ENCODE measurements at regions not wholly inside any gene's neighbourhood (a gene's known extent, or its start where the extent isn't known, plus 50 kb on each side); places are given as distances from the start of the nearest gene placed in this dataset.

DNA sequence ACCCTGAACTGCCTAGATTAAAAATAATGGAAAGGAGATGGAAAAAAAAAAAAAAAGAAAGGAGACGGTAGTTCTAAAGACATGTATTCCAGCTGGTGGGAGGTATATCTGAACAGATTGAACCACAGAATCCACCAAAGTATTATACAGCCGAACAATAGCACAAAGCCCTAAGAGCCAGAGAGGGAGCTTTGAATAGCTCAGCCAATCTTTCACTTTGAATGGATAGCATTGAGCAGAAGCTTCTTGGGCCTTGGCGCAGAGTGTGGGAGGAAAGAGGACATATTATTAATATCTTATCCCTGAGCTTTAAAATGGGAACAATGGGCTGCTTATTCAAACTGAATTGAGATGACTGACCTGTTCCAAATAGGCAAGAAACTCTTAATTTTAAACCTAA is 147.8 kb upstream of the PAQR3 start:
- H3K9ac ChIP-seq (ENCODE audit: low read length): no peak overlapping the region
- H3K4me3 ChIP-seq (ENCODE audit: low read length): no peak overlapping the region
- no peaks in the 10 kb centered on the region for H3K9me3 ChIP-seq (ENCODE audit: low read length)
- no peaks in the 10 kb centered on the region for H3K9me2 ChIP-seq (replicated peaks; ENCODE audit: insufficient read depth, low read length)
- H3K36me3 ChIP-seq (ENCODE audit: insufficient read depth, low read length): no peaks in the 10 kb centered on the region
- no peak overlapping the region for H2AFZ ChIP-seq (ENCODE audit: low read length)
- DNase-seq: no peak
- H3K79me2 ChIP-seq (ENCODE audit: low read length): no peaks in the 10 kb centered on the region
- no peak overlapping the region for H3K27ac ChIP-seq (ENCODE audit: low read length)
- H4K20me1 ChIP-seq (ENCODE audit: insufficient read depth, low read depth, low read length): no peaks in the 10 kb centered on the region
- no peaks in the 10 kb centered on the region for H3K27me3 ChIP-seq (ENCODE audit: low read length)
- H3K4me1 ChIP-seq (ENCODE audit: low read length): no peaks in the 10 kb centered on the region
- H3K4me2 ChIP-seq (ENCODE audit: low read depth, low read length, poor library complexity, severe bottlenecking): no peak overlapping the region

DNA sequence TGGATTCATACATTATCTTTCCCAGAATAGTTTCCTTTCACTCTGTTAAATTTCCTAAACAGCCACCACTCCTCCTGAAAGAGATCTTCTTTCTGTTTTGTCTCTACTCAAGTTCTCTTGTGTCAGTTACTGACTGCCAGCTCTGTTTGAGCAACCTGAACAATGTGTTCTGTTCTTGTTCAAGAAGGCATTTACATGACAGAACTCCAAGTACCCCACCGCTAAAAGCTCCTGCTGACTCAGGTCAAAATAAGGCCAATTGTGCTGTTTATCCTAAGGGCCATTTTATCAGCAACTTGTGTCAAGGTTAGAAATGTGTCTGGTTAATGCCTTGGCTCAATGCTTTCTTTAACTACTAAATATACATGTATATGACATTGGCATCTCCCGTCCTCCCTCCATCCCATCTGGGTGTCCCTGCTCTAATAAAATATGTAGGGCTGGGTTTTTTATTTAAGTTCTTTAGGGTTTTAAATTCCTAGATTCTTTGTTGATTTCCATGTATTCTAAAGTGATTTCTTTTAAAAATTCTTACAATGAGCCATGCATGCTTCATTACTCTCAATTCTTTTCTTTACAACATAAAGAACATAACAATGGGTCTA is 144.3 kb upstream of the PAQR3 start:
- no peaks in the 10 kb centered on the region for H3K27me3 ChIP-seq (ENCODE audit: low read length)
- H2AFZ ChIP-seq (ENCODE audit: low read length): no peak overlapping the region
- no peaks in the 10 kb centered on the region for H3K9me3 ChIP-seq (ENCODE audit: low read length)
- no peaks in the 10 kb centered on the region for H3K4me1 ChIP-seq (ENCODE audit: low read length)
- H3K9ac ChIP-seq (ENCODE audit: low read length): no peak overlapping the region
- no peaks in the 10 kb centered on the region for H4K20me1 ChIP-seq (ENCODE audit: insufficient read depth, low read depth, low read length)
- H3K4me2 ChIP-seq (ENCODE audit: low read depth, low read length, poor library complexity, severe bottlenecking): no peak overlapping the region
- H3K36me3 ChIP-seq (ENCODE audit: insufficient read depth, low read length): no peaks in the 10 kb centered on the region
- no peak for DNase-seq
- no peaks in the 10 kb centered on the region for H3K9me2 ChIP-seq (replicated peaks; ENCODE audit: insufficient read depth, low read length)
- H3K27ac ChIP-seq (ENCODE audit: low read length): no peak overlapping the region
- no peaks in the 10 kb centered on the region for H3K79me2 ChIP-seq (ENCODE audit: low read length)
- no peak overlapping the region for H3K4me3 ChIP-seq (ENCODE audit: low read length)

DNA sequence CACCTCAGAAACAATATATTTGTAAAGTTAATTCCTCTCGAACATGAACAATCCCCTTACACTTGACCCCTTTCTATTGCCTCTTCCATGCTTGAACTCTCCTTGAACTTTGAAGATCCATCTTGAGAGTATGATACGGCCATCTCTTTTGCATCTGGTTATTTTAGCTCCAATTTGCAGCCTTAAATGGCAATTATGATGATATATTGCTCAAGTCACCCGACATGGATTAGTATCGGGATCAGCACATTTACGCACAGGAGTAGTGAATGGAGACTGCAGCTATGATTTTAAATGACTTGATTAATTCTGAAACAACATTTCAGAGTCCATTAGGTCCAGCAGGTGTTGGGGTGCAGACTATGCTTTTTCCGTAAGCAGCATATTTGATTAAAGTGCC is 143.8 kb upstream of the PAQR3 start:
- H3K36me3 ChIP-seq (ENCODE audit: insufficient read depth, low read length): no peaks in the 10 kb centered on the region
- H3K4me3 ChIP-seq (ENCODE audit: low read length): no peak overlapping the region
- no peak overlapping the region for H3K27ac ChIP-seq (ENCODE audit: low read length)
- no peaks in the 10 kb centered on the region for H3K27me3 ChIP-seq (ENCODE audit: low read length)
- no peaks in the 10 kb centered on the region for H3K79me2 ChIP-seq (ENCODE audit: low read length)
- DNase-seq: no peak
- H2AFZ ChIP-seq (ENCODE audit: low read length): no peak overlapping the region
- no peak overlapping the region for H3K9ac ChIP-seq (ENCODE audit: low read length)
- no peak overlapping the region for H3K4me2 ChIP-seq (ENCODE audit: low read depth, low read length, poor library complexity, severe bottlenecking)
- no peaks in the 10 kb centered on the region for H3K9me2 ChIP-seq (replicated peaks; ENCODE audit: insufficient read depth, low read length)
- H4K20me1 ChIP-seq (ENCODE audit: insufficient read depth, low read depth, low read length): no peaks in the 10 kb centered on the region
- no peaks in the 10 kb centered on the region for H3K9me3 ChIP-seq (ENCODE audit: low read length)
- no peaks in the 10 kb centered on the region for H3K4me1 ChIP-seq (ENCODE audit: low read length)

DNA sequence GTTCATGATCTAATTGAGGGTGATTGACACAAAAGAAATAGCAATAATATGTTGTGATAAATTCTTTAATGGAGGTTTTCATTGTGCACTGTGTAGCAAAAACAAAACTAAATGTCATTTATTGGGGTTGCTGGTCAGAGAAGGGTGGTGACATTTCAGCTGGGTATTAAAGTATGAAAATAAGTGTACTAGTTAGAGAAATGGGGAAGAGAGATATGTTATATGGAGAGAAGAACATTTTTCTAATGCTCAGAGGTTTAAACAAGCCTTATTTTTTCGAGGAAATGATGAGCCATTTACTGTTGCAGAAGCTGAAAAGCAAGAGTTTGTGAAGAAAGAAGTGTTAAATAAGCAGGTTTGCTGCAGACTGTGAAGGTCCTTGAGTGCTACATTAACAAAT is 142.7 kb upstream of the PAQR3 start:
- H3K9me2 ChIP-seq (replicated peaks; ENCODE audit: insufficient read depth, low read length): no peaks in the 10 kb centered on the region
- no peaks in the 10 kb centered on the region for H3K4me1 ChIP-seq (ENCODE audit: low read length)
- H3K4me3 ChIP-seq (ENCODE audit: low read length): no peak overlapping the region
- no peaks in the 10 kb centered on the region for H3K27me3 ChIP-seq (ENCODE audit: low read length)
- no peak overlapping the region for H2AFZ ChIP-seq (ENCODE audit: low read length)
- no peak overlapping the region for H3K9ac ChIP-seq (ENCODE audit: low read length)
- H4K20me1 ChIP-seq (ENCODE audit: insufficient read depth, low read depth, low read length): no peaks in the 10 kb centered on the region
- no peaks in the 10 kb centered on the region for H3K9me3 ChIP-seq (ENCODE audit: low read length)
- H3K27ac ChIP-seq (ENCODE audit: low read length): no peak overlapping the region
- no peaks in the 10 kb centered on the region for H3K79me2 ChIP-seq (ENCODE audit: low read length)
- DNase-seq: no peak
- no peak overlapping the region for H3K4me2 ChIP-seq (ENCODE audit: low read depth, low read length, poor library complexity, severe bottlenecking)
- H3K36me3 ChIP-seq (ENCODE audit: insufficient read depth, low read length): no peaks in the 10 kb centered on the region

DNA sequence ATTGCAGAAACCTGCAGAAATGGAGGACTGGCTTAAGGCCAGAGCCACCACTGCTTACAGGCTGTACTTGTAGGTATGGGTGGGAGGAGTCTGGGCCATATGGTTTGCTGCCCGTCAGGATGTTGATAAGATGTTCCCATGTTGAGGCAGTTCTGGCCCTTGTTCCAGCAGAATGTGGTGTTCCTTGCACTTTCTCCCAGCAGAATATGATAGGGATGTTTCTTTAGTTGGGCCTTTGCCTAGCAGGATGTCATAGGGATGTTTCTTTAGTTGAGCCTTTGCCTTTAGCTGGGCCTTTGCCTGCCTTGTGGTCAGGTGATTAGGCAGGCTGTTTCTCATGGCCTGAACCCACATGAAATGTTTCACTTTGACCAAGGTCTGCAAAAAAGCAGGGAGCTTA is 139.1 kb upstream of the PAQR3 start:
- no peaks in the 10 kb centered on the region for H3K4me1 ChIP-seq (ENCODE audit: low read length)
- H3K4me3 ChIP-seq (ENCODE audit: low read length): no peak overlapping the region
- no peak overlapping the region for H3K9ac ChIP-seq (ENCODE audit: low read length)
- H3K27ac ChIP-seq (ENCODE audit: low read length): no peak overlapping the region
- no peaks in the 10 kb centered on the region for H3K9me3 ChIP-seq (ENCODE audit: low read length)
- no peak for DNase-seq
- H3K36me3 ChIP-seq (ENCODE audit: insufficient read depth, low read length): no peaks in the 10 kb centered on the region
- H2AFZ ChIP-seq (ENCODE audit: low read length): no peak overlapping the region
- H3K9me2 ChIP-seq (replicated peaks; ENCODE audit: insufficient read depth, low read length): no peaks in the 10 kb centered on the region
- H4K20me1 ChIP-seq (ENCODE audit: insufficient read depth, low read depth, low read length): no peaks in the 10 kb centered on the region
- no peaks in the 10 kb centered on the region for H3K79me2 ChIP-seq (ENCODE audit: low read length)
- no peak overlapping the region for H3K4me2 ChIP-seq (ENCODE audit: low read depth, low read length, poor library complexity, severe bottlenecking)
- no peaks in the 10 kb centered on the region for H3K27me3 ChIP-seq (ENCODE audit: low read length)

DNA sequence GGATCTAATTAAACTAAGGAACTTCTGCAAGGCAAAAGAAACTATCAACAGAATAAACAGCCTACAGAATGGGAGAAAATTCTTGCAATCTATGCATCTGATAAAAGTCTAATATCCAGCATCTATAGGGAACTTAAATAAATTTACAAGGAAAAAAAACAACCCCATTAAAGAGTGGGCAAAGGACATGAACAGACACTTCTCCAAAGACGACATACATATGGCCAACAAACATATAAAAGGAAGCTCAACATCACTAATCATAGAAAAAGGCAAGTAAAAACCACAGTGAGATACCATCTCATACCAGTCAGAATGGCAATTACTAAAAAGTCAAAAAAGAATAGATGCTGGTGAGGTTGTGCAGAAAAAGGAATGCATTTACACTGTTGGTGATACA is 134.8 kb upstream of the PAQR3 start:
- no peak for DNase-seq
- Histone ChIP-seq H3K9ac (ENCODE audit: low read length) (no peak overlapping the region), H3K4me3 (ENCODE audit: low read length) (no peak overlapping the region), H3K4me2 (ENCODE audit: low read depth, low read length, poor library complexity, severe bottlenecking) (no peak overlapping the region), H3K27ac (ENCODE audit: low read length) (no peak overlapping the region), H3K9me2 (replicated peaks; ENCODE audit: insufficient read depth, low read length) (no peaks in the 10 kb centered on the region), H3K9me3 (ENCODE audit: low read length) (no peaks in the 10 kb centered on the region), H2AFZ (ENCODE audit: low read length) (no peak overlapping the region), H3K27me3 (ENCODE audit: low read length) (no peaks in the 10 kb centered on the region), H3K36me3 (ENCODE audit: insufficient read depth, low read length) (no peaks in the 10 kb centered on the region), H3K79me2 (ENCODE audit: low read length) (no peaks in the 10 kb centered on the region), H3K4me1 (ENCODE audit: low read length) (no peaks in the 10 kb centered on the region), H4K20me1 (ENCODE audit: insufficient read depth, low read depth, low read length) (no peaks in the 10 kb centered on the region)

DNA sequence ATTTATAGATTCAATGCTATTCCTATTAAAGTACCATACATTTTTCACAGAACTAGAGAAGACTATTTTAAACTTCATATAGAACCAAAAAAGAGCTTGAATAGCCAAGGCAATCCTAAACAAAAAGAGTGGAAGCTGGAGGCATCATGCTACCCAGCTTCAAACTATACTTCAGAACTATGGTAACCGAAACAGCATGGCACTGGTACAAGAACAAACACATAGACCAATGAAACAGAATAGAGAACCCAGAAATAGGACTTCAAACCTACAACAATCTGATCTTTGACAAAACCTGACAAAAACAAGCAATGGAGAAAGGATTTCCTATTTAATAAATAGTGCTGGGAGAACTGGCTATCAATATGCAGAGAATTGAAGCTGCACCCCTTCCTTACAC is 134.2 kb upstream of the PAQR3 start:
- no peak overlapping the region for H3K27ac ChIP-seq (ENCODE audit: low read length)
- H3K9me3 ChIP-seq (ENCODE audit: low read length): no peaks in the 10 kb centered on the region
- no peaks in the 10 kb centered on the region for H3K27me3 ChIP-seq (ENCODE audit: low read length)
- H3K9ac ChIP-seq (ENCODE audit: low read length): no peak overlapping the region
- no peaks in the 10 kb centered on the region for H3K9me2 ChIP-seq (replicated peaks; ENCODE audit: insufficient read depth, low read length)
- H2AFZ ChIP-seq (ENCODE audit: low read length): no peak overlapping the region
- no peak overlapping the region for H3K4me3 ChIP-seq (ENCODE audit: low read length)
- H3K36me3 ChIP-seq (ENCODE audit: insufficient read depth, low read length): no peaks in the 10 kb centered on the region
- H3K4me1 ChIP-seq (ENCODE audit: low read length): no peaks in the 10 kb centered on the region
- no peaks in the 10 kb centered on the region for H3K79me2 ChIP-seq (ENCODE audit: low read length)
- no peak for DNase-seq
- no peak overlapping the region for H3K4me2 ChIP-seq (ENCODE audit: low read depth, low read length, poor library complexity, severe bottlenecking)
- H4K20me1 ChIP-seq (ENCODE audit: insufficient read depth, low read depth, low read length): no peaks in the 10 kb centered on the region

DNA sequence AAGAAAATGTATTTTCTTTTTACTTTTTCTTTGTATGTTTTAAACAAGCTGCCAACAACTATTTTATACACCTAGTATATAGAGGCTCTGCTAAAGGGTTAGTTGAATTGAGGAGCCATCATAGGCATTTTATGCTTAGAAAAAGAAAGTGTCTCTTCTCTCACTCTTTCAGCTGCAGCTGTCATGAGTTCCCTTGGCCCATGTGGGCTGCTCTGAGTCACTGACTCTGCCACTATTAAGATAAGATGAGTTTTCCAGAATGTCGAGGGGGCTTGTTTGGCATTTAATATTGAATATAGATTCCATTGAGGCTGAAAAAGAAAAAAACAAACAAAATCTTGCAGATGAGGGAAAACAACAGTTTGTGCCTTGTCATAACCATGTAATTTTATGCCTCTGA is 126.0 kb upstream of the PAQR3 start:
- Histone ChIP-seq H3K27ac (ENCODE audit: low read length) (no peak overlapping the region), H2AFZ (ENCODE audit: low read length) (no peak overlapping the region), H3K4me2 (ENCODE audit: low read depth, low read length, poor library complexity, severe bottlenecking) (no peak overlapping the region), H3K4me1 (ENCODE audit: low read length) (no peaks in the 10 kb centered on the region), H3K79me2 (ENCODE audit: low read length) (no peaks in the 10 kb centered on the region), H3K27me3 (ENCODE audit: low read length) (no peaks in the 10 kb centered on the region), H3K36me3 (ENCODE audit: insufficient read depth, low read length) (no peaks in the 10 kb centered on the region), H3K9me2 (replicated peaks; ENCODE audit: insufficient read depth, low read length) (no peaks in the 10 kb centered on the region), H4K20me1 (ENCODE audit: insufficient read depth, low read depth, low read length) (no peaks in the 10 kb centered on the region), H3K9me3 (ENCODE audit: low read length) (no peaks in the 10 kb centered on the region), H3K4me3 (ENCODE audit: low read length) (no peak overlapping the region), H3K9ac (ENCODE audit: low read length) (no peak overlapping the region)
- no peak for DNase-seq

DNA sequence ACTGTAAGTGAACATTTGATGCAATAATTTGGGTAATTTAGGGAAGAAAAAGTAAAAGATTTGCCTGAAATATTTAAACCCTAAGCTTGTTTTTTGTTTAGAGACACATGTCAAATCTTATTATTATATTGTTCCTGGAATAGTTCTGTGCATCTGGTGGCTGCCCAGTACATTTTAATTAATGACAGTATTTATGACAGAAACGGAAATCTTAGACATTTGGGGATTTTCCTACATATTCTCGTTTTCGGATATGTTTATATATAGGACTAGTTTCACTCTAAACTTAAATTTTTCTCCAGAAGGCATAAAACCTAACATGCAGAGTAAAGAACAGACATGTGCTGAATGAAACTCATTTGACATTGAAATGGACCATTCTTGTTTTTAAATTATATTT is 125.6 kb upstream of the PAQR3 start:
- Histone ChIP-seq H3K9me3 (ENCODE audit: low read length) (no peaks in the 10 kb centered on the region), H3K27me3 (ENCODE audit: low read length) (no peaks in the 10 kb centered on the region), H3K27ac (ENCODE audit: low read length) (no peak overlapping the region), H3K36me3 (ENCODE audit: insufficient read depth, low read length) (no peaks in the 10 kb centered on the region), H3K79me2 (ENCODE audit: low read length) (no peaks in the 10 kb centered on the region), H3K9ac (ENCODE audit: low read length) (no peak overlapping the region), H3K4me3 (ENCODE audit: low read length) (no peak overlapping the region), H3K4me2 (ENCODE audit: low read depth, low read length, poor library complexity, severe bottlenecking) (no peak overlapping the region), H2AFZ (ENCODE audit: low read length) (no peak overlapping the region), H4K20me1 (ENCODE audit: insufficient read depth, low read depth, low read length) (no peaks in the 10 kb centered on the region), H3K9me2 (replicated peaks; ENCODE audit: insufficient read depth, low read length) (no peaks in the 10 kb centered on the region), H3K4me1 (ENCODE audit: low read length) (no peaks in the 10 kb centered on the region)
- DNase-seq: no peak

Measured in Karpas-422 (cell line).